Neural cell (in vitro differentiated cells): ENCODE measurements at regions not wholly inside any gene's neighbourhood (a gene's known extent, or its start where the extent isn't known, plus 50 kb on each side); places are given as distances from the start of the nearest gene placed in this dataset.

ENCODE experiments used
- H2AFZ ChIP-seq: fragments of 200-600, 300-800 bp; sonication (generic), shearing (Covaris generic); 2 replicates; pipeline ENCODE4 v1.6.0; 2014; ENCODE audit warnings: low read depth, mild to moderate bottlenecking, antibody characterized with exemption, low read length, moderate library complexity
- H3F3A ChIP-seq: fragments of 200-600 bp; shearing (Covaris generic); 2 replicates; pipeline ENCODE4 v1.6.1; 2016; ENCODE audit warnings: mild to moderate bottlenecking, moderate library complexity, mixed read lengths, antibody characterized with exemption, low read length; ENCODE audit not compliant: insufficient read depth, poor library complexity, severe bottlenecking
- H3K27ac ChIP-seq: fragments of 200-600, 300-800 bp; sonication (generic), shearing (Covaris generic); 2 replicates; pipeline ENCODE4 v1.5.1; 2014; ENCODE audit warnings: mild to moderate bottlenecking, low read length, moderate library complexity
- H3K27me3 ChIP-seq: fragments of 300-800, 200-600 bp; sonication (generic), shearing (Covaris generic); 2 replicates; pipeline ENCODE4 v1.6.0; 2014; ENCODE audit warnings: mild to moderate bottlenecking, low read depth, low read length, moderate library complexity; ENCODE audit not compliant: insufficient read depth
- H3K36me3 ChIP-seq: fragments of 300-800, 200-600 bp; sonication (generic), shearing (Covaris generic); 2 replicates; pipeline ENCODE4 v1.5.1; 2014; ENCODE audit warnings: mild to moderate bottlenecking, antibody characterized with exemption, low read length, moderate library complexity; ENCODE audit not compliant: insufficient read depth
- H3K4me2 ChIP-seq: fragments of 300-800, 200-600 bp; sonication (generic), shearing (Covaris generic); 2 replicates; pipeline ENCODE4 v1.6.0; 2014; ENCODE audit warnings: mild to moderate bottlenecking, low read length
- H3K4me3 ChIP-seq: fragments of 300-800, 200-600 bp; sonication (generic), shearing (Covaris generic); 2 replicates; pipeline ENCODE4 v1.5.1; 2014; ENCODE audit warnings: mild to moderate bottlenecking, low read length, moderate library complexity
- H3K79me2 ChIP-seq: fragments of 200-600 bp; shearing (Covaris generic); replicated peaks from 2 replicates; pipeline ENCODE4 v1.6.0; 2014; ENCODE audit warnings: mild to moderate bottlenecking, low read length, moderate library complexity; ENCODE audit not compliant: insufficient read depth
- H3K9ac ChIP-seq: fragments of 300-800, 200-600 bp; sonication (generic), shearing (Covaris generic); 2 replicates; pipeline ENCODE4 v1.6.1; 2016; ENCODE audit warnings: mild to moderate bottlenecking, low read length, mixed read lengths
- H3K9me2 ChIP-seq: fragments of 200-600 bp; shearing (Covaris generic); 2 replicates; pipeline ENCODE4 v1.6.1; 2016; ENCODE audit warnings: mild to moderate bottlenecking, low read length, mixed read lengths; ENCODE audit not compliant: insufficient read depth
- H3K9me3 ChIP-seq: fragments of 200-600, 300-800 bp; sonication (generic), shearing (Covaris generic); 2 replicates; pipeline ENCODE4 v1.6.1; 2016; ENCODE audit warnings: mild to moderate bottlenecking, mixed run types, low read length, moderate library complexity, mixed read lengths
- H4K20me1 ChIP-seq: fragments of 200-600 bp; shearing (Covaris generic); 2 replicates; pipeline ENCODE4 v1.6.1; 2016; ENCODE audit warnings: mild to moderate bottlenecking, mixed run types; ENCODE audit not compliant: insufficient read depth
- EP300 ChIP-seq: fragments of 450-650 bp; conservative IDR thresholded peaks from 2 replicates; pipeline ENCODE4 v1.6.1; 2014; ENCODE audit warnings: antibody characterized with exemption, mild to moderate bottlenecking, moderate library complexity; ENCODE audit not compliant: poor library complexity, severe bottlenecking
- EZH2 ChIP-seq: fragments of 200-600, 300-800 bp; shearing (Covaris generic), sonication (generic); IDR thresholded peaks from 2 replicates; pipeline ENCODE4 v1.6.1; 2014; ENCODE audit warnings: antibody characterized with exemption, low read length, borderline replicate concordance, mild to moderate bottlenecking; ENCODE audit not compliant: insufficient read depth, poor library complexity, severe bottlenecking
- MXI1 ChIP-seq: fragments of 450-650 bp; conservative IDR thresholded peaks from 2 replicates; pipeline ENCODE4 v1.6.1; 2014; ENCODE audit warnings: antibody characterized with exemption, mild to moderate bottlenecking; ENCODE audit not compliant: poor library complexity, severe bottlenecking
- POLR2AphosphoS5 ChIP-seq: IDR thresholded peaks from 2 replicates; pipeline ENCODE4 v1.6.1; 2012
- RAD21 ChIP-seq: fragments of 450-650 bp; conservative IDR thresholded peaks from 2 replicates; pipeline ENCODE4 v1.6.1; 2014; ENCODE audit warnings: antibody characterized with exemption, mild to moderate bottlenecking, moderate library complexity
- SMC3 ChIP-seq: fragments of 450-650 bp; conservative IDR thresholded peaks from 2 replicates; pipeline ENCODE4 v1.6.1; 2014; ENCODE audit warnings: antibody characterized with exemption, mild to moderate bottlenecking, moderate library complexity; ENCODE audit not compliant: poor library complexity
- TAF1 ChIP-seq: IDR thresholded peaks from 2 replicates; pipeline ENCODE4 v1.6.1; 2012; ENCODE audit warnings: low read depth
- TF ChIP-seq, protein P1 (sequence below): fragments of 450-650 bp; IDR thresholded peaks from 2 replicates; pipeline ENCODE4 v1.5.1; 2014; ENCODE audit warnings: antibody characterized with exemption, mild to moderate bottlenecking, moderate library complexity; ENCODE audit not compliant: poor library complexity, severe bottlenecking
- TF ChIP-seq, protein P2 (sequence below): IDR thresholded peaks from 2 replicates; pipeline ENCODE4 v1.6.1; 2012; ENCODE audit warnings: borderline replicate concordance

GRCh38 chr18:38805256-38805655 is 1239.7 kb upstream of the CELF4 start:
- TF ChIP-seq MXI1 (no peak), POLR2AphosphoS5 (no peak), TAF1 (no peak), EP300 (no peak), RAD21 (no peak), SMC3 (no peak), EZH2 (no peak)
- TF ChIP-seq, protein P1, sequence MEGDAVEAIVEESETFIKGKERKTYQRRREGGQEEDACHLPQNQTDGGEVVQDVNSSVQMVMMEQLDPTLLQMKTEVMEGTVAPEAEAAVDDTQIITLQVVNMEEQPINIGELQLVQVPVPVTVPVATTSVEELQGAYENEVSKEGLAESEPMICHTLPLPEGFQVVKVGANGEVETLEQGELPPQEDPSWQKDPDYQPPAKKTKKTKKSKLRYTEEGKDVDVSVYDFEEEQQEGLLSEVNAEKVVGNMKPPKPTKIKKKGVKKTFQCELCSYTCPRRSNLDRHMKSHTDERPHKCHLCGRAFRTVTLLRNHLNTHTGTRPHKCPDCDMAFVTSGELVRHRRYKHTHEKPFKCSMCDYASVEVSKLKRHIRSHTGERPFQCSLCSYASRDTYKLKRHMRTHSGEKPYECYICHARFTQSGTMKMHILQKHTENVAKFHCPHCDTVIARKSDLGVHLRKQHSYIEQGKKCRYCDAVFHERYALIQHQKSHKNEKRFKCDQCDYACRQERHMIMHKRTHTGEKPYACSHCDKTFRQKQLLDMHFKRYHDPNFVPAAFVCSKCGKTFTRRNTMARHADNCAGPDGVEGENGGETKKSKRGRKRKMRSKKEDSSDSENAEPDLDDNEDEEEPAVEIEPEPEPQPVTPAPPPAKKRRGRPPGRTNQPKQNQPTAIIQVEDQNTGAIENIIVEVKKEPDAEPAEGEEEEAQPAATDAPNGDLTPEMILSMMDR, result no peak
- TF ChIP-seq, protein P2, sequence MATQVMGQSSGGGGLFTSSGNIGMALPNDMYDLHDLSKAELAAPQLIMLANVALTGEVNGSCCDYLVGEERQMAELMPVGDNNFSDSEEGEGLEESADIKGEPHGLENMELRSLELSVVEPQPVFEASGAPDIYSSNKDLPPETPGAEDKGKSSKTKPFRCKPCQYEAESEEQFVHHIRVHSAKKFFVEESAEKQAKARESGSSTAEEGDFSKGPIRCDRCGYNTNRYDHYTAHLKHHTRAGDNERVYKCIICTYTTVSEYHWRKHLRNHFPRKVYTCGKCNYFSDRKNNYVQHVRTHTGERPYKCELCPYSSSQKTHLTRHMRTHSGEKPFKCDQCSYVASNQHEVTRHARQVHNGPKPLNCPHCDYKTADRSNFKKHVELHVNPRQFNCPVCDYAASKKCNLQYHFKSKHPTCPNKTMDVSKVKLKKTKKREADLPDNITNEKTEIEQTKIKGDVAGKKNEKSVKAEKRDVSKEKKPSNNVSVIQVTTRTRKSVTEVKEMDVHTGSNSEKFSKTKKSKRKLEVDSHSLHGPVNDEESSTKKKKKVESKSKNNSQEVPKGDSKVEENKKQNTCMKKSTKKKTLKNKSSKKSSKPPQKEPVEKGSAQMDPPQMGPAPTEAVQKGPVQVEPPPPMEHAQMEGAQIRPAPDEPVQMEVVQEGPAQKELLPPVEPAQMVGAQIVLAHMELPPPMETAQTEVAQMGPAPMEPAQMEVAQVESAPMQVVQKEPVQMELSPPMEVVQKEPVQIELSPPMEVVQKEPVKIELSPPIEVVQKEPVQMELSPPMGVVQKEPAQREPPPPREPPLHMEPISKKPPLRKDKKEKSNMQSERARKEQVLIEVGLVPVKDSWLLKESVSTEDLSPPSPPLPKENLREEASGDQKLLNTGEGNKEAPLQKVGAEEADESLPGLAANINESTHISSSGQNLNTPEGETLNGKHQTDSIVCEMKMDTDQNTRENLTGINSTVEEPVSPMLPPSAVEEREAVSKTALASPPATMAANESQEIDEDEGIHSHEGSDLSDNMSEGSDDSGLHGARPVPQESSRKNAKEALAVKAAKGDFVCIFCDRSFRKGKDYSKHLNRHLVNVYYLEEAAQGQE, result no peak
- Histone ChIP-seq H3F3A (no peaks in the 10 kb centered on the region), H3K27ac (no peak overlapping the region), H3K9ac (no peak overlapping the region), H3K4me3 (no peak overlapping the region), H3K79me2 (no peaks in the 10 kb centered on the region), H3K9me3 (no peaks in the 10 kb centered on the region), H3K4me2 (no peak overlapping the region), H3K36me3 (no peaks in the 10 kb centered on the region), H3K9me2 (no peaks in the 10 kb centered on the region), H2AFZ (no peak overlapping the region), H3K27me3 (no peaks in the 10 kb centered on the region), H4K20me1 (no peaks in the 10 kb centered on the region)

GRCh38 chr18:38801640-38802039 is 1236.0 kb upstream of the CELF4 start:
- Histone ChIP-seq H3K36me3 (no peaks in the 10 kb centered on the region), H3K27me3 (no peaks in the 10 kb centered on the region)

More at GRCh38 chr18:38801640-38802039, 1236.0 kb upstream of the CELF4 start:
- no peak overlapping the region for H3K27ac ChIP-seq
- no peak overlapping the region for H3K4me3 ChIP-seq
- H4K20me1 ChIP-seq, result no peaks in the 10 kb centered on the region
- H3K9me3 ChIP-seq, result no peaks in the 10 kb centered on the region
- no peak overlapping the region for H3K9ac ChIP-seq
- H2AFZ ChIP-seq, result no peak overlapping the region
- H3K79me2 ChIP-seq, result no peaks in the 10 kb centered on the region
- no peaks in the 10 kb centered on the region for H3F3A ChIP-seq
- TF ChIP-seq MXI1 (no peak), SMC3 (no peak)
- TF ChIP-seq, protein P2, result no peak
- TF ChIP-seq, protein P1, result no peak
- no peaks in the 10 kb centered on the region for H3K9me2 ChIP-seq
- H3K4me2 ChIP-seq, result no peak overlapping the region
